ENCODE measurements at regions not wholly inside any gene's neighbourhood (a gene's known extent, or its start where the extent isn't known, plus 50 kb on each side); places are given as distances from the start of the nearest gene placed in this dataset.

DNA sequence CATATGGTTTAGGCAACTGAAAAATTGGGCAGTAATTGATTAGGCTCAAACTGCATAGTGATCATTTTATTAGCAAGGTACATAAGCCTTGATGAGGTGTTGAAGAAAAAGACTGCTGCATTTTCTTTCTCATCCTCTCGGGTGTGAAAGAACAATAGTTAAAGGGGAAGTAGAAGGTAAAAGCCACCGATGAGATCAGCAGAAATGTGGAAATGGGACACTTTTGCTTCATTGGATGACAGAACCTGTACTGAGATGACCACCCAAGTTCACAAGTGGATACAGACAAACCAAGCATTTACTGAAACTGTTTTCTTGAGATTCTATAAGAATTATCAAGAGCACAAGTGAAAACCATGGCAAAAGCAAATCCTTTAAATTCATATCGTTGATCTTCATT, 184.0 kb downstream of the TMX1 start:
- intact Hi-C loops (cut with DNase I, micrococcal nuclease) = no loop called here
- no peak overlapping the region for H3K4me3 Mint-ChIP-seq
- H3K27me3 Mint-ChIP-seq = peaks cover 2% of the 10 kb centered on the region
- POLR2A ChIA-PET = no interaction called here
- peaks cover 0 to 18% of the 10 kb centered on the region in 2 experiments for H3K27me3 ChIP-seq (ENCODE audit: control insufficient read depth in 1 of 2, insufficient read depth in 2 of 2, low read length in 2 of 2)
- no peak for ATAC-seq (ENCODE audit: poor library complexity)
- no peak overlapping the region for H3K27ac ChIP-seq (ENCODE audit: low read depth in 1 of 2, low read length in 2 of 2)
- no peaks in the 10 kb centered on the region for H3K36me3 ChIP-seq (ENCODE audit: insufficient read depth, low read length)
- H3K4me3 ChIP-seq (ENCODE audit: low read length) = no peak overlapping the region
- H3K36me3 Mint-ChIP-seq (ENCODE audit: low read depth) = peaks cover 34% of the 10 kb centered on the region
- CTCF ChIA-PET = no interaction called here
- H3K9me3 ChIP-seq (ENCODE audit: control insufficient read depth in 1 of 2, insufficient read depth in 1 of 2, low read length in 2 of 2) = peaks cover 19 to 23% of the 10 kb centered on the region in 2 experiments
- H3K4me1 ChIP-seq (ENCODE audit: insufficient read depth, low read length) = peaks cover 12% of the 10 kb centered on the region
- TF ChIP-seq CTCF (IDR thresholded peaks at IDR 0.05) = no peak
- H3K27ac Mint-ChIP-seq = no peak overlapping the region
- H3K4me1 Mint-ChIP-seq (ENCODE audit: low read depth) = peaks cover 23% of the 10 kb centered on the region
- DNase-seq = no peak
- peaks cover 15% of the 10 kb centered on the region for H3K9me3 Mint-ChIP-seq

GRCh38 chr14:51424561-51425251, 184.7 kb downstream of the TMX1 start:
- Histone ChIP-seq H3K36me3 (ENCODE audit: insufficient read depth, low read length) (no peaks in the 10 kb centered on the region), H3K27me3 (ENCODE audit: control insufficient read depth in 1 of 2, insufficient read depth in 2 of 2, low read length in 2 of 2) (peaks cover 0 to 18% of the 10 kb centered on the region in 2 experiments), H3K4me1 (ENCODE audit: insufficient read depth, low read length) (peaks cover 7% of the 10 kb centered on the region), H3K27ac (ENCODE audit: low read depth in 1 of 2, low read length in 2 of 2) (no peak overlapping the region), H3K4me3 (ENCODE audit: low read length) (no peak overlapping the region), H3K9me3 (ENCODE audit: control insufficient read depth in 1 of 2, insufficient read depth in 1 of 2, low read length in 2 of 2) (peaks cover 13 to 20% of the 10 kb centered on the region in 2 experiments)
- POLR2A ChIA-PET = no interaction called here
- intact Hi-C loops (cut with DNase I, micrococcal nuclease) = no loop called here
- DNase-seq = no peak
- no peak for TF ChIP-seq CTCF (IDR thresholded peaks at IDR 0.05)
- H3K36me3 Mint-ChIP-seq (ENCODE audit: low read depth) = peaks cover 27% of the 10 kb centered on the region
- CTCF ChIA-PET = no interaction called here
- peaks cover 18% of the 10 kb centered on the region for H3K4me1 Mint-ChIP-seq (ENCODE audit: low read depth)
- peaks cover 7% of the 10 kb centered on the region for H3K27me3 Mint-ChIP-seq
- ATAC-seq (ENCODE audit: poor library complexity) = no peak
- no peak overlapping the region for H3K27ac Mint-ChIP-seq
- no peak overlapping the region for H3K4me3 Mint-ChIP-seq
- H3K9me3 Mint-ChIP-seq = peaks cover 11% of the 10 kb centered on the region

DNA sequence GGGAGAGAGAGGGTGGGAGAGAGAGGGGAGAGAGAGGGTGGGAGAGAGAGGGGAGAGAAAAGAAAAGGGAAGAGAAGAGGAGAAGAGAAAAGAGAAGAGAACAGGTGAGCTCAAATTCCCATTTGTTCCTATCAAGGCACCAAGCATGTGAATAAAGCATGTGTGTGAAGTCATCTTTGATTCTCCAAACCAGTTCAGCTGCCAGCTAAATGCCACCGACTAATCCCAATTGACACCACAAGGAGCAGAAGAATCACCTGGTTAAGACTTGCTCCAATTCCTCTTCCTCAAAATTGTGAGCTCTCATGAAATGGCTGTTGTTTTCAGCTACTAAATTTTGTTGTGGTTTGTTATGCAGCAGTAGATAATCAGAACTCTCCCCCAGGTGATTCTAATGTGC, 188.9 kb downstream of the TMX1 start:
- Mint-ChIP-seq H3K9me3 (no peaks in the 10 kb centered on the region), H3K27me3 (peaks cover 44% of the 10 kb centered on the region), H3K4me1 (ENCODE audit: low read depth) (no peaks in the 10 kb centered on the region), H3K36me3 (ENCODE audit: low read depth) (peaks cover under 1% of the 10 kb centered on the region), H3K27ac (no peak overlapping the region), H3K4me3 (no peak overlapping the region)
- ChIA-PET POLR2A (no interaction called here), CTCF (no interaction called here)
- intact Hi-C loops (cut with DNase I, micrococcal nuclease) = no loop called here
- peaks cover 0 to 4% of the 10 kb centered on the region in 2 experiments for H3K9me3 ChIP-seq (ENCODE audit: control insufficient read depth in 1 of 2, insufficient read depth in 1 of 2, low read length in 2 of 2)
- H3K4me3 ChIP-seq (ENCODE audit: low read length) = no peak overlapping the region
- no peak overlapping the region for H3K27ac ChIP-seq (ENCODE audit: low read depth in 1 of 2, low read length in 2 of 2)
- no peaks in the 10 kb centered on the region for H3K4me1 ChIP-seq (ENCODE audit: insufficient read depth, low read length)
- no peaks in the 10 kb centered on the region for H3K36me3 ChIP-seq (ENCODE audit: insufficient read depth, low read length)
- no peak for TF ChIP-seq CTCF (IDR thresholded peaks at IDR 0.05)
- peaks cover 0 to 18% of the 10 kb centered on the region in 2 experiments for H3K27me3 ChIP-seq (ENCODE audit: control insufficient read depth in 1 of 2, insufficient read depth in 2 of 2, low read length in 2 of 2)
- ATAC-seq (ENCODE audit: poor library complexity) = no peak
- no peak for DNase-seq
